Neuronal stem cell (in vitro differentiated cells): ENCODE measurements at regions not wholly inside any gene's neighbourhood (a gene's known extent, or its start where the extent isn't known, plus 50 kb on each side); places are given as distances from the start of the nearest gene placed in this dataset.

Experiments
- DNase-seq: peaks from one replicate; pipeline ENCODE4 v3.0.0-alpha.2; 2013; ENCODE audit warnings: low spot score
- H2AFZ ChIP-seq: one replicate; pipeline ENCODE4 v1.6.1; 2013; ENCODE audit warnings: mild to moderate bottlenecking, low read length, inconsistent platforms
- H2AK5ac ChIP-seq: 2 replicates; pipeline ENCODE4 v1.6.1; 2013; ENCODE audit warnings: low read depth, mild to moderate bottlenecking, inconsistent platforms, low read length, moderate library complexity, mixed read lengths
- H2BK120ac ChIP-seq: 2 replicates; pipeline ENCODE4 v1.6.1; 2013; ENCODE audit warnings: low read depth, mild to moderate bottlenecking, inconsistent platforms, low read length, moderate library complexity, mixed read lengths
- H2BK12ac ChIP-seq: one replicate; pipeline ENCODE4 v1.6.1; 2013; ENCODE audit warnings: low read length, inconsistent platforms
- H2BK15ac ChIP-seq: 2 replicates; pipeline ENCODE4 v1.6.1; 2013; ENCODE audit warnings: mild to moderate bottlenecking, low read length, inconsistent platforms, mixed read lengths
- H2BK5ac ChIP-seq: one replicate; pipeline ENCODE4 v1.6.1; 2013; ENCODE audit warnings: inconsistent platforms, mild to moderate bottlenecking, low read length, moderate library complexity
- H3K14ac ChIP-seq: one replicate; pipeline ENCODE4 v1.6.1; 2013; ENCODE audit warnings: low read length, inconsistent platforms
- H3K18ac ChIP-seq: 2 replicates; pipeline ENCODE4 v1.6.1; 2013; ENCODE audit warnings: low read length, inconsistent platforms
- H3K23ac ChIP-seq: 2 replicates; pipeline ENCODE4 v1.6.1; 2013; ENCODE audit warnings: low read depth, mild to moderate bottlenecking, mixed read lengths, low read length, inconsistent platforms; ENCODE audit not compliant: poor library complexity
- H3K27ac ChIP-seq: replicated peaks from 3 replicates; pipeline ENCODE4 v1.5.1; 2013; ENCODE audit warnings: low read length, inconsistent platforms
- H3K27me3 ChIP-seq, 3 experiments: 2 replicates each; pipeline ENCODE4 v1.6.1; 2013; ENCODE audit warnings: low read length in 3 of 3, mild to moderate bottlenecking in 2 of 3, inconsistent platforms in 1 of 3, low read depth in 1 of 3, mixed read lengths in 1 of 3, moderate library complexity in 1 of 3; ENCODE audit not compliant: control insufficient read depth in 3 of 3, insufficient read depth in 3 of 3
- H3K36me3 ChIP-seq, 2 donors: replicated peaks in 1 of 2; 2 replicates each; pipeline ENCODE4 v1.6.1; 2013; ENCODE audit warnings: low read length in 2 of 2; ENCODE audit not compliant: control insufficient read depth in 2 of 2, insufficient read depth in 2 of 2
- H3K4ac ChIP-seq: 2 replicates; pipeline ENCODE4 v1.6.1; 2013; ENCODE audit warnings: inconsistent platforms, mild to moderate bottlenecking, low read length, moderate library complexity
- H3K4me1 ChIP-seq, 2 donors: 1 replicate in 1 of 2; 2 replicates in 1 of 2; pipeline ENCODE4 v1.6.1; 2013; ENCODE audit warnings: low read length in 2 of 2, low read depth in 1 of 2; ENCODE audit not compliant: control insufficient read depth in 2 of 2, insufficient read depth in 1 of 2
- H3K4me2 ChIP-seq: one replicate; pipeline ENCODE4 v1.6.1; 2013; ENCODE audit warnings: mild to moderate bottlenecking, low read length, inconsistent platforms; ENCODE audit not compliant: insufficient read depth, poor library complexity, severe bottlenecking
- H3K4me3 ChIP-seq, 2 donors: 2 replicates each; pipeline ENCODE4 v1.5.1; 2013; ENCODE audit warnings: low read length in 2 of 2, mild to moderate bottlenecking in 2 of 2, inconsistent platforms in 1 of 2, moderate library complexity in 1 of 2
- H3K79me1 ChIP-seq: one replicate; pipeline ENCODE4 v1.6.1; 2013; ENCODE audit warnings: low read depth, mild to moderate bottlenecking, inconsistent platforms, low read length, moderate library complexity
- H3K9ac ChIP-seq: one replicate; pipeline ENCODE4 v1.6.1; 2013; ENCODE audit warnings: mild to moderate bottlenecking, low read depth, low read length, inconsistent platforms; ENCODE audit not compliant: poor library complexity
- H3K9me3 ChIP-seq, 2 donors: replicated peaks in 1 of 2; 2 replicates each; pipeline versions ENCODE3 to v1.6.1; 2013; ENCODE audit warnings: low read length in 2 of 2, mild to moderate bottlenecking in 2 of 2, inconsistent platforms in 1 of 2, low read depth in 1 of 2, mixed read lengths in 1 of 2, moderate library complexity in 1 of 2; ENCODE audit not compliant: control insufficient read depth in 2 of 2, insufficient read depth in 1 of 2
- H4K8ac ChIP-seq: one replicate; pipeline ENCODE4 v1.6.1; 2013; ENCODE audit warnings: low read depth, mild to moderate bottlenecking, inconsistent platforms, low read length, moderate library complexity
- H4K91ac ChIP-seq: one replicate; pipeline ENCODE4 v1.6.1; 2013; ENCODE audit warnings: low read length, low read depth, mild to moderate bottlenecking, inconsistent platforms; ENCODE audit not compliant: poor library complexity
- WGBS, 2 donors: extraction: QIAGEN DNeasy Blood & Tissue Kit; methylation state at CpG; one replicate each; pipeline ENCODE4 v1.1.7; 2013; ENCODE audit warnings: missing lambda C conversion rate in 2 of 2, mixed read lengths in 1 of 2; ENCODE audit not compliant: insufficient read length in 2 of 2, insufficient replicate concordance in 1 of 2; ENCODE audit errors: extremely low coverage in 2 of 2; 5-methylcytosine and 5-hydroxymethylcytosine counted together

DNA sequence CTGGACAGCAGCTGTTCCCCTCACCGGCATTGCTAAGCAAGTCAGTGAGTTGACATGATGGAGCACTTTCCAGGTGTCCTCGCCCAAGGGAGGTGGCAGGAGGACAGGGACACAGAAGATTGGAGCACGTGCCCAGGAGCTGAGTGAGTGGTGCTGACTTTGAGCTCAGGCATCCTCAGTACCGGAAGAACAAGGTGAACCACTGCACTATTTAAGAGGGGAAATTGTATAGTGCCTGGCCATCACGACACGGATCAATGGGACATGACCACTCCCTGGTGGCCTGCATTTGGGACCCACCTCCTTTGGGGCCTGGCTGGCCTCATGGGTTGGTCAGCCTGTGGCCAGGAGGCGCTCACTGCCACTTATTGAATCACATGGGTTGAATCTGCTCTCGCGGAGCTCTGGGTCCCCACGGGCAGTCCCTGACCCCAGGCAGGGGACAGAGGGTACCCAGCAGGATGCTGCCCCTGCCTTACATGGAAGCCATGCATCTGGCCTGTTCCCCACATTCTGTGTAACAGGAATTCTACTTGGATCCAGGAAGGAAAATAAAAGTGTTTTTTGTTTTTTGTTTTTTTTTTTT lies 206.9 kb upstream of the ZNF536 start:
- Histone ChIP-seq H3K4me2 (no peak overlapping the region), H2BK15ac (no peak overlapping the region), H3K9me3 (peaks cover 0 to 2% of the 10 kb centered on the region in 2 donors), H3K27ac (no peak overlapping the region), H3K14ac (no peak overlapping the region), H3K27me3 (no peaks in the 10 kb centered on the region), H3K4ac (no peak overlapping the region), H3K18ac (peak overlapping the region; percentile 5), H2BK120ac (no peak overlapping the region), H2BK12ac (no peak overlapping the region), H2AFZ (no peak overlapping the region), H4K91ac (no peak overlapping the region), H3K9ac (no peak overlapping the region), H3K79me1 (no peaks in the 10 kb centered on the region), H3K23ac (no peak overlapping the region), H2BK5ac (no peak overlapping the region), H3K4me1 (peaks cover 0 to 3% of the 10 kb centered on the region in 2 donors), H3K36me3 (no peaks in the 10 kb centered on the region), H3K4me3 (no peak overlapping the region), H2AK5ac (no peak overlapping the region), H4K8ac (no peak overlapping the region)
- no CpG with 5 or more reads among the region's 10 CpGs for WGBS, 2 donors
- DNase-seq, result no peak

DNA sequence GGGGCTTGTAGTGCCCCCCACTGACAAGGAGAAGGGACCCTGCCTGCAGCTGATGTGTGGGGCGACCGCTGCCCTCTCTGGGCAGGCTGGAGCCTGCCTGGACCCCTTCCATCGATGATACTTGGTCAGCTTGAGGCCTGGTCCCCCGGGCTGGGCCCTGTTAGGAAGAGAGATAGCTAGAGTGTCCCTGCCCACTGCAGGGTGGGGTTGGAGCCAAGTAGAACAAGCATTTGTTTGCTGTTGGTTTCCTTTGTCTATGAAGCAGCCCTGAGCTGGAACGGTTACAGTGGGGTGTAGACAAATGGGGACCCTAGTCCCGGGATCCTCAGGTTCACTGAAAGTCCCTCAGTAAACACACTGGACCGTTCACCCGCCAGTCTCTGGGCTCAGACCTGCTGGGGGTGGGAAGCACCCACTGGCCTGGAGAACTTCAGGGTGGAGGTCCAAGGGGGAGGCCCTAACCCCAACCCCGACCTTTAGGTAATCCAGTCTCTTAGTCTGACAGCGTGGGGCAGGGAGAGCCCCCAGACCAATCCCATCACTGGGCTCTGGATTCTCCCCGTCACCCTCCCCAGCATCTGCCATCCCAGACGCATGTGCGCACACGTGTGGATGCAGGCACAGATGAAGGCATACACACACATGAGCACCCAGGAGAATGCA lies 204.8 kb upstream of the ZNF536 start:
- no peak overlapping the region for H3K4me2 ChIP-seq
- no peak overlapping the region for H2BK120ac ChIP-seq
- no peak overlapping the region for H3K18ac ChIP-seq
- H3K27ac ChIP-seq, result no peak overlapping the region
- no peak overlapping the region for H2BK15ac ChIP-seq
- H2BK12ac ChIP-seq, result no peak overlapping the region
- DNase-seq, result no peak
- no peak overlapping the region for H2AFZ ChIP-seq
- H3K4me1 ChIP-seq, result peaks cover 0 to 3% of the 10 kb centered on the region in 2 donors
- H3K9me3 ChIP-seq, result peaks cover 0 to 8% of the 10 kb centered on the region in 2 donors
- H3K9ac ChIP-seq, result no peak overlapping the region
- no peak overlapping the region for H3K4ac ChIP-seq
- no CpG with 5 or more reads among the region's 14 CpGs for WGBS, 2 donors
- no peaks in the 10 kb centered on the region for H3K36me3 ChIP-seq
- no peak overlapping the region for H3K14ac ChIP-seq
- no peak overlapping the region for H2BK5ac ChIP-seq
- H3K23ac ChIP-seq, result no peak overlapping the region
- no peak overlapping the region for H3K4me3 ChIP-seq
- H3K27me3 ChIP-seq, result no peaks in the 10 kb centered on the region
- H2AK5ac ChIP-seq, result no peak overlapping the region
- no peak overlapping the region for H4K8ac ChIP-seq
- no peak overlapping the region for H4K91ac ChIP-seq
- no peaks in the 10 kb centered on the region for H3K79me1 ChIP-seq

DNA sequence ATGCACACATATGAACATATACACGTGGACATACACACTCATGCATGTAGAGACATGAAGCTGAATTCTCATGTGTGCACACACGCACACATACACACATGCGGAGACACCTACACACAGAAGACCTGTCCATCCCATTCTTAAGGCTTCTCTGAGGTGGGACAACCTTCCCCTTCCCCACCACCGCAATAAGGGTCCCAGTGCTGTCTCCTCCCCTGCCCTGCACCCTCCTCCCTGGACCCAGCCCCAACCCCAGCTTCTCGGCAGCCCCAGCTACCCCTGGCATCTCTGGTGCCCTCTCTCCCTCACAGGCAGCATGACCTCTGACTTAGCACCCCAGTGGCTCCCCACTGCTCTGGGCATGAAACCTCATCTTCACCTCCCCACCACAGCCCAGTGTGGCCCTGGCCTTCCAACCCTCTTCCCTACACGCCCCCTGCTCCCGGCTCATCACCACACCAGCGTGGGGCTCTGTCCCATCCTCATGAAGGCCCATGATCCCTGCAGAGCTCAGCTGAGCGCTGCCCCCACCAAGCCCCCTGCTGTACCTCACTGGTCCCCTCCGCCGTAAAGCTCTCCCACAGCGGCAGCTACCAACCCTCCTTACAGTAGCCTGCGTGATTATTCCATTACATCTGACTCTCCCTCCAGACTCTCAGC lies 204.1 kb upstream of the ZNF536 start:
- H3K4ac ChIP-seq, result no peak overlapping the region
- H4K8ac ChIP-seq, result no peak overlapping the region
- H4K91ac ChIP-seq, result no peak overlapping the region
- no peak overlapping the region for H3K4me2 ChIP-seq
- H3K27me3 ChIP-seq, result no peaks in the 10 kb centered on the region
- no peaks in the 10 kb centered on the region for H3K79me1 ChIP-seq
- H3K9ac ChIP-seq, result no peak overlapping the region
- peak overlapping the region; percentile 55 for H3K18ac ChIP-seq
- no peak overlapping the region for H2AK5ac ChIP-seq
- no peak overlapping the region for H3K23ac ChIP-seq
- DNase-seq, result no peak
- peaks cover 0 to 3% of the 10 kb centered on the region in 2 donors for H3K4me1 ChIP-seq
- no CpG with 5 or more reads among the region's 13 CpGs for WGBS, 2 donors
- H2BK15ac ChIP-seq, result no peak overlapping the region
- H3K36me3 ChIP-seq, result no peaks in the 10 kb centered on the region
- no peak overlapping the region for H2BK5ac ChIP-seq
- H2BK120ac ChIP-seq, result no peak overlapping the region
- H3K4me3 ChIP-seq, result no peak overlapping the region
- no peak overlapping the region for H2BK12ac ChIP-seq
- peaks cover 0 to 8% of the 10 kb centered on the region in 2 donors for H3K9me3 ChIP-seq
- H3K14ac ChIP-seq, result no peak overlapping the region
- no peak overlapping the region for H2AFZ ChIP-seq
- no peak overlapping the region for H3K27ac ChIP-seq

DNA sequence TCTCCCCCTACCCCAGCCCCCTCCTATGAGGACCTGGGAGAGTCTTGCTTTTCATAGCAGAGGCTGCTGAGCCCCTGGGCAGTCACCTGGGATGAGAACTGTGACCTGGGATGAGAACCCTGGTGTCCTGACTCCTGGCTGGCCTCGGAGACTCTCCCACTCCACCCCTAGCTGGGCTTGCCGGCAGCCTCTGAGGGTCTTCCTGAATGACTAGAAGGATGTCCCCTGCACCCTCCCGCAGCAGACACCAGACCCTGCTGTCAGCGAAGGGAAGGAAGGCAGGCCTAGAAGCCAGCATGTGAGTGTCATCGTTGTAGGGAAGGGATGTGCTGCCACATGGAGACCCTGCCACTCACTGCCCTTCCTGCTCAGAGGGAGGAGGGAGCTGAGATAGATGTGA lies 203.4 kb upstream of the ZNF536 start:
- H3K4ac ChIP-seq, result no peak overlapping the region
- H2AK5ac ChIP-seq, result no peak overlapping the region
- no peak overlapping the region for H2BK5ac ChIP-seq
- no peak overlapping the region for H3K14ac ChIP-seq
- H4K8ac ChIP-seq, result no peak overlapping the region
- H3K4me2 ChIP-seq, result no peak overlapping the region
- H3K4me1 ChIP-seq, result peaks cover 0 to 3% of the 10 kb centered on the region in 2 donors
- no peak for DNase-seq
- no peaks in the 10 kb centered on the region for H3K27me3 ChIP-seq
- no peaks in the 10 kb centered on the region for H3K36me3 ChIP-seq
- H2AFZ ChIP-seq, result no peak overlapping the region
- no peak overlapping the region for H3K9ac ChIP-seq
- H3K9me3 ChIP-seq, result peaks cover 0 to 8% of the 10 kb centered on the region in 2 donors
- no peak overlapping the region for H2BK120ac ChIP-seq
- H3K18ac ChIP-seq, result no peak overlapping the region
- no peak overlapping the region for H3K4me3 ChIP-seq
- no CpG with 5 or more reads among the region's 5 CpGs for WGBS, 2 donors
- no peaks in the 10 kb centered on the region for H3K79me1 ChIP-seq
- no peak overlapping the region for H3K27ac ChIP-seq
- no peak overlapping the region for H4K91ac ChIP-seq
- no peak overlapping the region for H2BK15ac ChIP-seq
- no peak overlapping the region for H3K23ac ChIP-seq
- H2BK12ac ChIP-seq, result no peak overlapping the region
